SK-N-SH (cell line): ENCODE measurements at regions not wholly inside any gene's neighbourhood (a gene's known extent, or its start where the extent isn't known, plus 50 kb on each side); places are given as distances from the start of the nearest gene placed in this dataset.
A peak's percentile ranks its signal among the peaks of the same experiment; 100 is the strongest.

Experiments
- CTCF ChIA-PET: fragments of 300-600, 350-600 bp; formaldehyde crosslinking; extraction: SDS; loops from one replicate; lab custom pipeline; 2021; lab: Yijun Ruan, JAX
- POLR2A ChIA-PET: fragments of 350-600 bp; sonication (Branson Sonifier 250); formaldehyde crosslinking; extraction: SDS; loops from one replicate; lab custom pipeline; 2020; ENCODE audit warnings: antibody characterized with exemption, inconsistent platforms; lab: Yijun Ruan, JAX
- DNase-seq: peaks from one replicate; pipeline ENCODE4 v3.0.0; 2012
- H2AFZ ChIP-seq: fragments of 200-600 bp; sonication (generic); 2 replicates; pipeline ENCODE4 v1.8.1; 2016; ENCODE audit warnings: antibody characterized with exemption, mild to moderate bottlenecking, low read depth
- H3F3A ChIP-seq: fragments of 200-600 bp; sonication (generic); replicated peaks from 2 replicates; pipeline ENCODE3; 2016; ENCODE audit warnings: antibody characterized with exemption, mild to moderate bottlenecking; ENCODE audit not compliant: insufficient read depth
- H3K27ac ChIP-seq, 2 experiments: fragments of 200-500 bp in 1 of 2; fragments of 200-600 bp in 1 of 2; sonication (Bioruptor generic) in 1 of 2; sonication (generic), shearing (Covaris generic) in 1 of 2; 2 replicates each; pipeline versions ENCODE4 v1.5.1 to v1.6.1; 2014 to 2016; ENCODE audit warnings: low read depth in 2 of 2, inconsistent platforms in 1 of 2, low read length in 1 of 2, mild to moderate bottlenecking in 1 of 2, mixed read lengths in 1 of 2
- H3K27me3 ChIP-seq: fragments of 200-600 bp; sonication (generic), shearing (Covaris generic); 2 replicates; pipeline ENCODE4 v1.6.1; 2016; ENCODE audit warnings: mixed run types; ENCODE audit not compliant: insufficient read depth
- H3K36me3 ChIP-seq, 2 experiments: fragments of 200-500 bp in 1 of 2; fragments of 200-600 bp in 1 of 2; sonication (Bioruptor generic) in 1 of 2; sonication (generic) in 1 of 2; replicated peaks in 1 of 2; 2 replicates each; pipeline versions ENCODE3 to v1.5.1; 2014 to 2016; ENCODE audit warnings: low read length in 1 of 2, mild to moderate bottlenecking in 1 of 2; ENCODE audit not compliant: insufficient read depth in 2 of 2, control insufficient read depth in 1 of 2
- H3K4me1 ChIP-seq, 2 experiments: fragments of 200-500 bp in 1 of 2; fragments of 200-600 bp in 1 of 2; sonication (Bioruptor generic) in 1 of 2; sonication (generic), shearing (Covaris generic) in 1 of 2; 2 replicates each; pipeline versions ENCODE4 v1.5.1 to v1.6.1; 2014 to 2016; ENCODE audit warnings: low read depth in 1 of 2, low read length in 1 of 2, mixed run types in 1 of 2; ENCODE audit not compliant: insufficient read depth in 2 of 2, control insufficient read depth in 1 of 2
- H3K4me2 ChIP-seq: fragments of 200-600 bp; sonication (generic), shearing (Covaris generic); 2 replicates; pipeline ENCODE4 v1.6.1; 2017; ENCODE audit warnings: mixed run types
- H3K4me3 ChIP-seq, 2 experiments: fragments of 200-500 bp in 1 of 2; fragments of 200-600 bp in 1 of 2; sonication (Bioruptor generic) in 1 of 2; sonication (generic), shearing (Covaris generic) in 1 of 2; 2 replicates each; pipeline versions ENCODE4 v1.5.1 to v1.8.1; 2014 to 2016; ENCODE audit warnings: low read depth in 2 of 2, inconsistent platforms in 1 of 2, low read length in 1 of 2, mild to moderate bottlenecking in 1 of 2, mixed read lengths in 1 of 2, moderate library complexity in 1 of 2
- H3K79me2 ChIP-seq: fragments of 200-600 bp; sonication (generic); 2 replicates; pipeline ENCODE4 v1.8.1; 2017; ENCODE audit warnings: mild to moderate bottlenecking; ENCODE audit not compliant: insufficient read depth
- H3K9ac ChIP-seq: fragments of 200-600 bp; sonication (generic); 2 replicates; pipeline ENCODE4 v1.6.1; 2017; ENCODE audit warnings: mixed run types
- H3K9me2 ChIP-seq: fragments of 200-600 bp; sonication (generic); 2 replicates; pipeline ENCODE4 v1.6.1; 2017; ENCODE audit warnings: mixed run types
- H3K9me3 ChIP-seq: fragments of 200-600 bp; sonication (generic); 2 replicates; pipeline ENCODE4 v1.6.1; 2017; ENCODE audit warnings: mixed run types, mild to moderate bottlenecking, moderate library complexity
- H4K20me1 ChIP-seq: fragments of 200-600 bp; sonication (generic); 2 replicates; pipeline ENCODE4 v1.6.1; 2017; ENCODE audit warnings: mild to moderate bottlenecking, mixed run types; ENCODE audit not compliant: insufficient read depth
- CHD2 ChIP-seq: fragments of 150-350 bp; IDR thresholded peaks from 2 replicates; pipeline ENCODE4 v1.6.1; 2018; ENCODE audit warnings: low read length; ENCODE audit not compliant: partially characterized antibody
- CTCF ChIP-seq: fragments of 200-600 bp; sonication (generic); IDR thresholded peaks from 2 replicates; pipeline ENCODE4 v1.6.1; 2017; ENCODE audit warnings: antibody characterized with exemption, mild to moderate bottlenecking, moderate library complexity
- ELF1 ChIP-seq: IDR thresholded peaks from 2 replicates; pipeline ENCODE4 v1.4.0; 2012
- EP300 ChIP-seq, 2 experiments: IDR thresholded peaks; 2 replicates each; pipeline versions ENCODE4 v1.4.0 to v1.6.1; 2012; ENCODE audit warnings: borderline replicate concordance in 1 of 2, low read depth in 1 of 2, low read length in 1 of 2
- FOSL2 ChIP-seq: IDR thresholded peaks from 2 replicates; pipeline ENCODE4 v1.4.0; 2012; ENCODE audit warnings: low read depth, mild to moderate bottlenecking, moderate library complexity, borderline replicate concordance
- FOXJ3 ChIP-seq: sonication (generic); formaldehyde crosslinking; IDR thresholded peaks from 2 replicates; pipeline ENCODE4 v1.5.1; 2020; ENCODE audit warnings: mild to moderate bottlenecking, missing genetic modification reagents
- GABPA ChIP-seq: IDR thresholded peaks from 2 replicates; pipeline ENCODE4 v1.4.0; 2012; ENCODE audit warnings: low read depth, mild to moderate bottlenecking
- JUND ChIP-seq: IDR thresholded peaks from 2 replicates; pipeline ENCODE4 v1.4.0; 2012
- MEF2A ChIP-seq: IDR thresholded peaks from 2 replicates; pipeline ENCODE4 v1.4.0; 2012; ENCODE audit warnings: low read depth, borderline replicate concordance
- MXI1 ChIP-seq: IDR thresholded peaks from 2 replicates; pipeline ENCODE4 v1.6.1; 2012; ENCODE audit warnings: mild to moderate bottlenecking, low read depth, low read length, improper control_type of control experiment
- NFIC ChIP-seq: IDR thresholded peaks from 2 replicates; pipeline ENCODE4 v1.4.0; 2012; ENCODE audit warnings: borderline replicate concordance
- NRF1 ChIP-seq: IDR thresholded peaks from 2 replicates; pipeline ENCODE4 v1.6.1; 2012; ENCODE audit warnings: low read depth, mild to moderate bottlenecking, low read length
- RFX5 ChIP-seq: IDR thresholded peaks from 2 replicates; pipeline ENCODE4 v1.6.1; 2012; ENCODE audit warnings: mild to moderate bottlenecking, improper control_type of control experiment, low read length
- RXRA ChIP-seq: IDR thresholded peaks from 2 replicates; pipeline ENCODE4 v1.4.0; 2012; ENCODE audit warnings: low read depth, mild to moderate bottlenecking, borderline replicate concordance
- SMC3 ChIP-seq: IDR thresholded peaks from 2 replicates; pipeline ENCODE4 v1.6.1; 2012; ENCODE audit warnings: low read depth, low read length, improper control_type of control experiment
- TCF12 ChIP-seq: IDR thresholded peaks from 2 replicates; pipeline ENCODE4 v1.4.0; 2012
- WGBS: methylation state at CpG from one replicate; pipeline ENCODE4 v1.1.6; 2017; ENCODE audit warnings: low lambda C conversion rate; 5-methylcytosine and 5-hydroxymethylcytosine counted together
- TF ChIP-seq, protein P1 (sequence below): IDR thresholded peaks from 2 replicates; pipeline ENCODE4; 2012
- TF ChIP-seq, protein P2 (sequence below): fragments of 150-350 bp; IDR thresholded peaks from 2 replicates; pipeline ENCODE4 v1.6.1; 2016; ENCODE audit warnings: mild to moderate bottlenecking, low read depth, low read length

- Histone ChIP-seq H3K4me2 (no peak overlapping the region), H3K79me2 (no peaks in the 10 kb centered on the region), H3K27me3 (peaks cover 31% of the 10 kb centered on the region), H3K36me3 (no peaks in the 10 kb centered on the region), H3K9me3 (no peaks in the 10 kb centered on the region), H3K9me2 (no peaks in the 10 kb centered on the region), H3K27ac (no peak overlapping the region), H2AFZ (no peak overlapping the region), H3K9ac (no peak overlapping the region), H3K4me3 (no peak overlapping the region), H4K20me1 (no peaks in the 10 kb centered on the region), H3F3A (no peaks in the 10 kb centered on the region), H3K4me1 (no peaks in the 10 kb centered on the region)
- peak; percentile 3 for DNase-seq
- CTCF ChIA-PET = no interaction called here
- TF ChIP-seq NRF1 = no peak
- no peak for TF ChIP-seq CTCF
- TF ChIP-seq EP300 (IDR thresholded peaks at IDR 0.05; ENCODE audit: borderline replicate concordance in 1 of 2, low read depth in 1 of 2, low read length in 1 of 2) = no peak
- no peak for TF ChIP-seq MEF2A
- TF ChIP-seq TCF12 = no peak
- no peak for TF ChIP-seq MXI1
- TF ChIP-seq JUND = no peak
- TF ChIP-seq NFIC = no peak
- TF ChIP-seq FOXJ3 = no peak
- no peak for TF ChIP-seq GABPA
- no peak for TF ChIP-seq RXRA
- WGBS = 0% methylated on average over 8 of the region's 18 CpGs
- POLR2A ChIA-PET = no interaction called here
Observed at GRCh38 chr4:82043809-82044137, 330.0 kb downstream of the HNRNPD start.

GRCh38 chr4:82043081-82043808 lies 330.5 kb downstream of the HNRNPD start:
- WGBS = 3% methylated on average over 9 of the region's 12 CpGs
- Histone ChIP-seq H4K20me1 (no peaks in the 10 kb centered on the region), H3K36me3 (no peaks in the 10 kb centered on the region), H3K9me3 (no peaks in the 10 kb centered on the region), H3K27ac (no peak overlapping the region)
- CTCF ChIA-PET = no interaction called here
- DNase-seq = no peak
- TF ChIP-seq CHD2 (no peak), ELF1 (no peak), RFX5 (no peak), SMC3 (no peak), FOSL2 (no peak)
- TF ChIP-seq, protein P1, sequence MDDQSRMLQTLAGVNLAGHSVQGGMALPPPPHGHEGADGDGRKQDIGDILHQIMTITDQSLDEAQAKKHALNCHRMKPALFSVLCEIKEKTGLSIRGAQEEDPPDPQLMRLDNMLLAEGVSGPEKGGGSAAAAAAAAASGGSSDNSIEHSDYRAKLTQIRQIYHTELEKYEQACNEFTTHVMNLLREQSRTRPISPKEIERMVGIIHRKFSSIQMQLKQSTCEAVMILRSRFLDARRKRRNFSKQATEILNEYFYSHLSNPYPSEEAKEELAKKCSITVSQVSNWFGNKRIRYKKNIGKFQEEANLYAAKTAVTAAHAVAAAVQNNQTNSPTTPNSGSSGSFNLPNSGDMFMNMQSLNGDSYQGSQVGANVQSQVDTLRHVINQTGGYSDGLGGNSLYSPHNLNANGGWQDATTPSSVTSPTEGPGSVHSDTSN = no peak
- TF ChIP-seq, protein P2, sequence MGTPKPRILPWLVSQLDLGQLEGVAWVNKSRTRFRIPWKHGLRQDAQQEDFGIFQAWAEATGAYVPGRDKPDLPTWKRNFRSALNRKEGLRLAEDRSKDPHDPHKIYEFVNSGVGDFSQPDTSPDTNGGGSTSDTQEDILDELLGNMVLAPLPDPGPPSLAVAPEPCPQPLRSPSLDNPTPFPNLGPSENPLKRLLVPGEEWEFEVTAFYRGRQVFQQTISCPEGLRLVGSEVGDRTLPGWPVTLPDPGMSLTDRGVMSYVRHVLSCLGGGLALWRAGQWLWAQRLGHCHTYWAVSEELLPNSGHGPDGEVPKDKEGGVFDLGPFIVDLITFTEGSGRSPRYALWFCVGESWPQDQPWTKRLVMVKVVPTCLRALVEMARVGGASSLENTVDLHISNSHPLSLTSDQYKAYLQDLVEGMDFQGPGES = no peak
- TF ChIP-seq, all 33 proteins: peak for 0
- Histone ChIP-seq H3K27me3 (peaks cover 31% of the 10 kb centered on the region), H3K4me3 (no peak overlapping the region), H3F3A (no peaks in the 10 kb centered on the region), H2AFZ (no peak overlapping the region), H3K4me1 (no peaks in the 10 kb centered on the region), H3K79me2 (no peaks in the 10 kb centered on the region), H3K4me2 (no peak overlapping the region), H3K9ac (no peak overlapping the region), H3K9me2 (no peaks in the 10 kb centered on the region)
- POLR2A ChIA-PET = no interaction called here
